Esophagus muscularis mucosa (tissue), 4 donors: ENCODE measurements at regions not wholly inside any gene's neighbourhood (a gene's known extent, or its start where the extent isn't known, plus 50 kb on each side); places are given as distances from the start of the nearest gene placed in this dataset.

Experiments used
- EP300 ChIP-seq: sonication (generic); formaldehyde crosslinking; IDR thresholded peaks from one replicate; pipeline ENCODE4 v1.6.1; 2017; ENCODE audit warnings: antibody characterized with exemption
- POLR2A ChIP-seq: fragments of 450-650 bp; IDR thresholded peaks from one replicate; pipeline ENCODE4 v1.6.1; 2017; ENCODE audit warnings: antibody characterized with exemption, moderate library complexity, mild to moderate bottlenecking, low read depth
- POLR2AphosphoS5 ChIP-seq, 2 donors: sonication (generic); formaldehyde crosslinking; IDR thresholded peaks; one replicate each; pipeline ENCODE4 v1.6.1; 2017; ENCODE audit warnings: antibody characterized with exemption in 2 of 2
- TF ChIP-seq, protein P1 (sequence below), 3 experiments: fragments of 200-600 bp in 2 of 3; fragments of 450-650 bp in 1 of 3; sonication (generic) in 2 of 3; IDR thresholded peaks; one replicate each; pipeline ENCODE4 v1.5.1; 2017 to 2019; ENCODE audit warnings: antibody characterized with exemption in 3 of 3, mild to moderate bottlenecking in 2 of 3, moderate library complexity in 1 of 3

- TF ChIP-seq, protein P1, sequence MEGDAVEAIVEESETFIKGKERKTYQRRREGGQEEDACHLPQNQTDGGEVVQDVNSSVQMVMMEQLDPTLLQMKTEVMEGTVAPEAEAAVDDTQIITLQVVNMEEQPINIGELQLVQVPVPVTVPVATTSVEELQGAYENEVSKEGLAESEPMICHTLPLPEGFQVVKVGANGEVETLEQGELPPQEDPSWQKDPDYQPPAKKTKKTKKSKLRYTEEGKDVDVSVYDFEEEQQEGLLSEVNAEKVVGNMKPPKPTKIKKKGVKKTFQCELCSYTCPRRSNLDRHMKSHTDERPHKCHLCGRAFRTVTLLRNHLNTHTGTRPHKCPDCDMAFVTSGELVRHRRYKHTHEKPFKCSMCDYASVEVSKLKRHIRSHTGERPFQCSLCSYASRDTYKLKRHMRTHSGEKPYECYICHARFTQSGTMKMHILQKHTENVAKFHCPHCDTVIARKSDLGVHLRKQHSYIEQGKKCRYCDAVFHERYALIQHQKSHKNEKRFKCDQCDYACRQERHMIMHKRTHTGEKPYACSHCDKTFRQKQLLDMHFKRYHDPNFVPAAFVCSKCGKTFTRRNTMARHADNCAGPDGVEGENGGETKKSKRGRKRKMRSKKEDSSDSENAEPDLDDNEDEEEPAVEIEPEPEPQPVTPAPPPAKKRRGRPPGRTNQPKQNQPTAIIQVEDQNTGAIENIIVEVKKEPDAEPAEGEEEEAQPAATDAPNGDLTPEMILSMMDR (IDR thresholded peaks at IDR 0.05): no peak
- TF ChIP-seq POLR2A: no peak
- TF ChIP-seq EP300: no peak
- no peak for TF ChIP-seq POLR2AphosphoS5 (IDR thresholded peaks at IDR 0.05)
Measured at GRCh38 chr1:181206513-181206912, 118.0 kb downstream of the IER5 start.
